K562 (cell line): ENCODE measurements at regions not wholly inside any gene's neighbourhood (a gene's known extent, or its start where the extent isn't known, plus 50 kb on each side); places are given as distances from the start of the nearest gene placed in this dataset.

Experiments used
- ATAC-seq: fragments of 200-7000 bp; cut with Tn5 transposase; 3 replicates; pipeline ENCODE4 v1.9.1; 2020; ENCODE audit warnings: moderate library complexity
- BruUV-seq: library from RNA; stranded (reverse); fragments of 400-500 nt; replicated peaks from 2 replicates; lab custom pipeline; 2021; lab: Mats Ljungman, UMichigan
- CTCF ChIA-PET: fragments of 300-600 bp; formaldehyde crosslinking; extraction: SDS; loops from one replicate; lab custom pipeline; 2021; ENCODE audit warnings: low intra/inter-chr PET ratio; lab: Yijun Ruan, JAX
- POLR2A ChIA-PET: fragments of 300-600, 350-650 bp; sonication (Branson Sonifier 250); formaldehyde crosslinking; extraction: SDS; loops from one replicate; lab custom pipeline; 2021; ENCODE audit warnings: antibody characterized with exemption, inconsistent platforms; lab: Yijun Ruan, JAX
- DNase-seq, 4 experiments: peaks; one replicate each; pipeline versions ENCODE4 v3.0.0 to v3.0.0-alpha.2; 2011 to 2018; ENCODE audit warnings: low spot score in 3 of 4, mixed read lengths in 3 of 4; ENCODE audit errors: extremely low read depth in 1 of 4
- FAIRE-seq: peaks from 2 replicates; lab custom pipeline; 2011; peaks lifted over from hg19 to GRCh38; lab: Jason Lieb, UNC
- H2AFZ ChIP-seq: 2 replicates; pipeline ENCODE4 v1.6.0; 2011; ENCODE audit warnings: low read depth, low read length, control low read depth, inconsistent platforms
- H3K27ac ChIP-seq: fragments of 200-600 bp; 3 replicates; pipeline ENCODE4 v1.8.0; 2011; ENCODE audit warnings: low read depth, mild to moderate bottlenecking, control low read depth, inconsistent platforms, low read length, moderate library complexity, mixed read lengths; ENCODE audit errors: extremely low read depth
- H3K27me3 ChIP-seq, 2 experiments: fragments of 300-600 bp in 1 of 2; 2 replicates in 1 of 2; 3 replicates in 1 of 2; pipeline versions ENCODE4 v1.6.0 to v1.8.0; 2011; ENCODE audit warnings: inconsistent platforms in 2 of 2, low read length in 2 of 2, mild to moderate bottlenecking in 1 of 2, mixed read lengths in 1 of 2, moderate library complexity in 1 of 2; ENCODE audit not compliant: control insufficient read depth in 2 of 2, insufficient read depth in 2 of 2
- H3K36me3 ChIP-seq: fragments of 300-600 bp; 3 replicates; pipeline ENCODE4 v1.8.0; 2011; ENCODE audit warnings: mild to moderate bottlenecking, low read length, inconsistent platforms; ENCODE audit not compliant: control insufficient read depth, insufficient read depth
- H3K4me1 ChIP-seq, 2 experiments: fragments of 200-600 bp in 1 of 2; replicated peaks in 1 of 2; 2 replicates in 1 of 2; 3 replicates in 1 of 2; pipeline versions ENCODE4 v1.5.1 to v1.8.0; 2011; ENCODE audit warnings: inconsistent platforms in 2 of 2, low read length in 2 of 2, mild to moderate bottlenecking in 1 of 2, mixed read lengths in 1 of 2, moderate library complexity in 1 of 2; ENCODE audit not compliant: control insufficient read depth in 2 of 2, insufficient read depth in 2 of 2
- H3K4me2 ChIP-seq: 2 replicates; pipeline ENCODE4 v1.6.1; 2011; ENCODE audit warnings: low read length, control low read depth, inconsistent platforms, mixed read lengths; ENCODE audit not compliant: insufficient read depth
- H3K4me3 ChIP-seq: fragments of 200-600 bp; sonication (generic), shearing (Covaris generic); 2 replicates; pipeline ENCODE4 v1.5.1; 2016; ENCODE audit warnings: control low read depth, inconsistent platforms
- H3K79me2 ChIP-seq: fragments of 200-600 bp; 3 replicates; pipeline ENCODE4 v1.8.0; 2011; ENCODE audit warnings: low read length, inconsistent platforms; ENCODE audit not compliant: control insufficient read depth, insufficient read depth
- H3K9ac ChIP-seq, 2 experiments: 2 replicates each; pipeline versions ENCODE4 v1.6.0 to v1.6.1; 2011; ENCODE audit warnings: low read depth in 2 of 2, low read length in 2 of 2, control low read depth in 1 of 2, inconsistent platforms in 1 of 2, mild to moderate bottlenecking in 1 of 2, mixed read lengths in 1 of 2; ENCODE audit not compliant: insufficient read depth in 1 of 2
- H3K9me1 ChIP-seq: one replicate; pipeline ENCODE4 v1.6.0; 2011; ENCODE audit warnings: inconsistent platforms, mild to moderate bottlenecking, low read length, moderate library complexity; ENCODE audit not compliant: control insufficient read depth, insufficient read depth
- H3K9me3 ChIP-seq: replicated peaks from 2 replicates; pipeline ENCODE4 v1.5.1; 2011; ENCODE audit warnings: low read depth, low read length, inconsistent platforms; ENCODE audit not compliant: control insufficient read depth, insufficient read depth
- H4K20me1 ChIP-seq: replicated peaks from 2 replicates; pipeline ENCODE4 v1.6.1; 2011; ENCODE audit warnings: low read length, inconsistent platforms, mixed read lengths; ENCODE audit not compliant: control insufficient read depth, insufficient read depth
- ARID2 ChIP-seq: fragments of 450-650 bp; IDR thresholded peaks from 2 replicates; pipeline ENCODE4 v1.6.1; 2017; ENCODE audit warnings: antibody characterized with exemption, mild to moderate bottlenecking
- BRD9 ChIP-seq: fragments of 450-650 bp; IDR thresholded peaks from 2 replicates; pipeline ENCODE4 v1.6.1; 2018; ENCODE audit warnings: low read depth; ENCODE audit not compliant: partially characterized antibody
- COPS2 ChIP-seq: fragments of 450-650 bp; conservative IDR thresholded peaks from 2 replicates; pipeline ENCODE4 v1.6.1; 2016; ENCODE audit warnings: mild to moderate bottlenecking, moderate library complexity
- DLX4 ChIP-seq: fragments of 250-450 bp; sonication (Bioruptor Pico); IDR thresholded peaks from 2 replicates; pipeline ENCODE4 v1.6.1; 2021; ENCODE audit warnings: mild to moderate bottlenecking
- HLTF ChIP-seq: fragments of 450-650 bp; IDR thresholded peaks from 2 replicates; pipeline ENCODE4 v1.6.1; 2016
- MAFK ChIP-seq: IDR thresholded peaks from 2 replicates; pipeline ENCODE4 v1.6.1; 2011; ENCODE audit warnings: low read length, improper control_type of control experiment
- MBD2 ChIP-seq: sonication (generic); IDR thresholded peaks from 2 replicates; pipeline ENCODE4 v1.6.1; 2016; ENCODE audit warnings: low read depth, borderline replicate concordance
- POLR2AphosphoS2 ChIP-seq: IDR thresholded peaks from 2 replicates; pipeline ENCODE4 v1.6.1; 2012; ENCODE audit warnings: low read length, improper control_type of control experiment
- PTRF ChIP-seq: fragments of 450-650 bp; IDR thresholded peaks from 2 replicates; pipeline ENCODE4 v1.6.1; 2016; ENCODE audit warnings: mild to moderate bottlenecking, missing genetic modification characterization, missing compliant biosample characterization
- RREB1 ChIP-seq: fragments of 250-450 bp; sonication (Bioruptor Pico); IDR thresholded peaks from 2 replicates; pipeline ENCODE4 v1.4.0; 2020
- ZFP1 ChIP-seq: fragments of 450-650 bp; formaldehyde crosslinking; IDR thresholded peaks from 2 replicates; pipeline ENCODE4 v1.4.0; 2020; ENCODE audit warnings: mild to moderate bottlenecking, mixed read lengths
- ZNF551 ChIP-seq: fragments of 250-450 bp; sonication (Bioruptor Pico); IDR thresholded peaks from 2 replicates; pipeline ENCODE4 v1.5.0; 2021; ENCODE audit warnings: mild to moderate bottlenecking, moderate library complexity
- WGBS: fragments of 100-300 bp; shearing (Covaris generic); methylation state at CpG from one replicate; pipeline ENCODE4 v1.1.6; 2016; ENCODE audit warnings: low coverage, mixed read lengths; ENCODE audit not compliant: insufficient coverage; ENCODE audit errors: missing lambda C conversion rate; 5-methylcytosine and 5-hydroxymethylcytosine counted together
- in situ Hi-C: fragments of 300-500 bp; cut with MboI; formaldehyde crosslinking; loops from 4 replicates; pipeline ENCODE4 v1.15.0; 2018; ENCODE audit warnings: inconsistent platforms, mixed read lengths
- intact Hi-C: fragments of 100-400 bp; cut with micrococcal nuclease; formaldehyde crosslinking; loops from 2 replicates; pipeline ENCODE4 v1.14.2; 2022

- TF ChIP-seq RREB1 (CRISPR knock-in tag) (no peak), COPS2 (no peak), ZFP1 (CRISPR knock-in tag) (no peak), POLR2AphosphoS2 (no peak), PTRF (tag) (no peak)
Observed at GRCh38 chr9:109846776-109847175, 66.8 kb downstream of the PALM2AKAP2 start (continued).

- WGBS, result 0% methylated on average over 2 of the region's 2 CpGs
- TF ChIP-seq ARID2 (no peak), MAFK (no peak), MBD2 (no peak), BRD9 (no peak), DLX4 (CRISPR knock-in tag) (no peak), HLTF (no peak), ZNF551 (CRISPR knock-in tag) (no peak)
Observed at GRCh38 chr9:109852556-109852955, 72.6 kb downstream of the PALM2AKAP2 start.

More at GRCh38 chr9:109852556-109852955, 72.6 kb downstream of the PALM2AKAP2 start:
- no peaks in the 10 kb centered on the region for H3K9me1 ChIP-seq
- no peak overlapping the region for H3K4me3 ChIP-seq
- ChIA-PET CTCF (no interaction called here), POLR2A (interaction anchor here (1.0 kb wide), 1 partner anchor 9 kb away, joined by 3 read pairs; no protein-coding TSS in a partner anchor)
- H4K20me1 ChIP-seq, result no peaks in the 10 kb centered on the region
- no peaks in the 10 kb centered on the region for H3K27me3 ChIP-seq
- no peaks in the 10 kb centered on the region for H3K4me1 ChIP-seq
- no peak overlapping the region for H3K9ac ChIP-seq
- H2AFZ ChIP-seq, result no peak overlapping the region
- no peak overlapping the region for H3K27ac ChIP-seq
- no peak for DNase-seq
- H3K79me2 ChIP-seq, result no peaks in the 10 kb centered on the region
- intact Hi-C loops (no loop called here), in situ Hi-C loops (no loop called here)
- no peak overlapping the region for H3K4me2 ChIP-seq
- no peaks in the 10 kb centered on the region for H3K36me3 ChIP-seq
- no peak for FAIRE-seq
- no TSS peak for BruUV-seq
- H3K9me3 ChIP-seq, result no peaks in the 10 kb centered on the region
- ATAC-seq, result no peak
